T47D (cell line): ENCODE measurements at regions not wholly inside any gene's neighbourhood (a gene's known extent, or its start where the extent isn't known, plus 50 kb on each side); places are given as distances from the start of the nearest gene placed in this dataset.

Experiments
- DNase-seq, 2 experiments: peaks; one replicate each; pipeline versions ENCODE4 v3.0.0 to v3.0.0-alpha.2; 2011 to 2012; ENCODE audit warnings: low read depth in 1 of 2, low spot score in 1 of 2
- JUND ChIP-seq: IDR thresholded peaks from 2 replicates; pipeline ENCODE4 v1.6.1; 2012; ENCODE audit warnings: low read depth
- in situ Hi-C: cut with HindIII; loops from 2 replicates; pipeline ENCODE4 v1.10.0; 2016; ENCODE audit warnings: low sequenced_read_pairs, low pct_unique_long_range_greater_than_20kb

- in situ Hi-C loops: no loop called here
- no peak for TF ChIP-seq JUND
- no peak for DNase-seq
Measured at GRCh38 chr7:17067691-17068090, 185.9 kb upstream of the AGR3 start.

DNA sequence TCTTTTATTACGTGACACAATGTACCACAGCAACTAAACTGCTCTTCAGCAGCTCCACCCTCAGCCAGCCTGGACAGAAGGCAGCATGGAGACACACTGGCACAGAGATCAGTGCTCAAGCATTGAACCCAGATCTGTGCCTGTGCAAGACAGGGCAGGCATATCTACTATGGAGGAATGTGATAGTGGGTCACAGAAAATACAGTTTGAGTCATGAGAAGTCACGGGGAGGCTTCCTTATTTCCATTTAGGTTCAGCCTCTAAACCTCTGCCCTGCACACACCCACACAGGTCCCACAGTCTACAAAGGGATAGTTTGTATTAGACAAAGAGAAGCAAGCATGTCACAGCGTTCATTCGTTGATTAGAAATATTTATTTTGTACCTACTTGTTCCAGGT lies 187.4 kb upstream of the AGR3 start:
- in situ Hi-C loops: no loop called here
- no peak for DNase-seq
- TF ChIP-seq JUND: no peak

DNA sequence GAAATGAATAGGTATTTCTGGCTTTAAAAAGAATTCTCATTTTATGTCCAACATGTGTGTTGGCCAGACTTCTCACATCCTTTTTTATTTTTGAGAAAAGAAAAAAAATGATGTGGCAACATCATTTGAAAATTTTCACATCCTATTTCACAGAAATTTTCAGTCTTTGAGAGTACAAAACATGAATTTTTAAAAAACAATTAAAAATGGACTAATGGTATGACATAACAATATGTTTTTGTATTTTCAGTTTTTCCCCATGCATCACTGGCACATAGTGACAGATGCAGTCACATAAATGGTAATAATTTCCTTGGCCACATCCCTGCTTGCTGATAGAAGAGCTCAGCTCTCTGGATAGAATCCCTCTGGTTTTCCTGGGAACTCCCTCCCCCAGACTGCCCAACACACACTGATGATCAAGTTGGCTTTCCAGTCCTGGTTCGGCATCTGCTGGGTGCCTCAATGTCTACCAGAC lies 188.5 kb upstream of the AGR3 start:
- DNase-seq: no peak
- in situ Hi-C loops: no loop called here
- TF ChIP-seq JUND: no peak

GRCh38 chr7:17071866-17072265 lies 190.1 kb upstream of the AGR3 start:
- no peak for DNase-seq
- in situ Hi-C loops: no loop called here
- TF ChIP-seq JUND: no peak

GRCh38 chr7:17075601-17076255 lies 193.9 kb upstream of the AGR3 start:
- in situ Hi-C loops: no loop called here
- DNase-seq: no peak
- TF ChIP-seq JUND: no peak

- in situ Hi-C loops: no loop called here
- no peak for TF ChIP-seq JUND
Measured at GRCh38 chr7:17078298-17078697, 196.5 kb upstream of the AGR3 start.

GRCh38 chr7:17083392-17084165 lies 201.8 kb upstream of the AGR3 start:
- in situ Hi-C loops: no loop called here
- DNase-seq: no peak
- no peak for TF ChIP-seq JUND

More at GRCh38 chr7:17078298-17078697, 196.5 kb upstream of the AGR3 start:
- DNase-seq: no peak

DNA sequence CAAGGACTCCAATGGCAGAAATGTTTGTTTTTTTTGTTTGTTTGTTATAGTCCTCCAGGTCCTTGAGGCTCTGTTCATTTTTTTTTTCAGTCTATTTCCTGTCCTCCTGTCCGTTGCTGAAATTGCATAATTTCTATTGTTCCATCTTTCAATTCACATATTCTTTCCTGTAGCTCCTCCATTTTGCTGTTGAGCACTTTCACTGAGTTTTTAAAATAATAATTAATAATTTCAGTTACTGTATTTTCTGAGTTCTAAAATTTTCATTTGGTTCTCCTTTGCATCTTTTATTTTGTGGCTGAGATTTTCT lies 202.3 kb upstream of the AGR3 start:
- no peak for DNase-seq
- TF ChIP-seq JUND: no peak
- in situ Hi-C loops: no loop called here

GRCh38 chr7:17085186-17085585 lies 203.4 kb upstream of the AGR3 start:
- no peak for DNase-seq
- no peak for TF ChIP-seq JUND
- in situ Hi-C loops: no loop called here

- in situ Hi-C loops: no loop called here
- TF ChIP-seq JUND: no peak
- no peak for DNase-seq
Measured at GRCh38 chr7:17086403-17086802, 204.6 kb upstream of the AGR3 start.

DNA sequence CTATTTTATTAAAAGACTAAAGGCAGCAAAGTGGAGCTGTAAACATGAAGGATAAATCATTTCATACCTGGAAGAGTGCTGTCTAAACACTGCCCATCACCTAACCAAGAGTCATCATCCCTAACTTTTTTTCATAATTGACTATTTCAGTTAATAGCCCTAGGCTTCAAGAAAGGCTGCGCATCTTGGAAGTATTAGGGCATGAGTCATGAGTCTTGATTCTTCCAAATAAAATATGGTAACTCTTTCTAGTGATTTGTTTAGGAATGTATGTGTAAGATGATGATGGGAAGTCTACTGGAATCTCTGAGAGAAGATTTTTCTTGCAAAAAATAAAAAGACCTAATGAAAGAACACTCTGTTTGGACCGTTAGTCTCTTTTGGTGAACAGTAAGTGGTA lies 207.7 kb upstream of the AHR start:
- TF ChIP-seq JUND: no peak
- no peak for DNase-seq
- in situ Hi-C loops: no loop called here

DNA sequence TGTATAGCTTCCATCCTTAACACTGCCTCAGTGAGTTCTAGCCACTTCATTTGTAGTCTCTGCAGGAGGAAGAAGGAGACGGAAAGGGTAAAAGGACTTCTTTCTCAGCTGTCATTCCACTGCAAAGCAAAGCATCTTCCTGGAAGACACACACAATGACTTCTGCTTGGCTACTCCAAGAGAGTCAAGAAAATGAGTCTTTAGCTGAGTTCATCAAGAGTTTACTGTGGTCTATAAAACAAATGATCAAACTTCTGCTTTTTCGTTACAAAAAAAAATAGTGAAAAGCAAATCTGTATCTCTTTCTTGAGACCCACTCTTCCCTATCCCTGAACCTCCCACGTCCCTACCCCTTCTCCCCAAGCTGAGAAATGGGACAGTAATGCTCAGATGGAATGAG lies 205.0 kb upstream of the AHR start:
- no peak for TF ChIP-seq JUND
- no peak for DNase-seq
- in situ Hi-C loops: no loop called here

- TF ChIP-seq JUND: 0 out of 2 replicates have a peak, but pooled peaks have one; percentile 30
- in situ Hi-C loops: no loop called here
- peak in 1 of 2 experiments; percentile 89 for DNase-seq
Measured at GRCh38 chr7:17094963-17095574, 203.4 kb upstream of the AHR start.
